ENCODE measurements at regions not wholly inside any gene's neighbourhood (a gene's known extent, or its start where the extent isn't known, plus 50 kb on each side); places are given as distances from the start of the nearest gene placed in this dataset.

DNA sequence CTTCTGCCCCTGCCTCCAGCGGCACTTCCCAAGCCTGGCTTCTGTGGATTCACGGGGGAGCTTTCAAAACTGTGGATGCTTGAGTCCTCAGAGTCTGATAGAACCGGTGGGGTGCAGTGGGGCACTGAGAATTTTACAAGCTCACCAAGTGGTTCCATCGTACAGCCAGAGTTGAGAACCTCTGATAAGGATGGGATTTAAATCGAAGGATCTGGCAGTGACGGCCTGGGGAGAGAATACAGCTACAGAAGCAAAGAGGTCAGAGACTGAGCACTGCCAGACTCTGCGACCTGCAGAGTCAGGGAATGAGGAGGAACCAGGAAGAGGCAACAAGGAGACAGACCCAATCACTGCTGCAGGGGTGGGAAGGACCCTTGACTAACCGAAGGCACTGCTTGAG, 124.6 kb upstream of the BOD1 start:
- no peaks in the 10 kb centered on the region for H3K9me3 ChIP-seq
- H3K27ac ChIP-seq = no peak overlapping the region
- H3K36me3 ChIP-seq = no peaks in the 10 kb centered on the region
- TF ChIP-seq, protein P1, sequence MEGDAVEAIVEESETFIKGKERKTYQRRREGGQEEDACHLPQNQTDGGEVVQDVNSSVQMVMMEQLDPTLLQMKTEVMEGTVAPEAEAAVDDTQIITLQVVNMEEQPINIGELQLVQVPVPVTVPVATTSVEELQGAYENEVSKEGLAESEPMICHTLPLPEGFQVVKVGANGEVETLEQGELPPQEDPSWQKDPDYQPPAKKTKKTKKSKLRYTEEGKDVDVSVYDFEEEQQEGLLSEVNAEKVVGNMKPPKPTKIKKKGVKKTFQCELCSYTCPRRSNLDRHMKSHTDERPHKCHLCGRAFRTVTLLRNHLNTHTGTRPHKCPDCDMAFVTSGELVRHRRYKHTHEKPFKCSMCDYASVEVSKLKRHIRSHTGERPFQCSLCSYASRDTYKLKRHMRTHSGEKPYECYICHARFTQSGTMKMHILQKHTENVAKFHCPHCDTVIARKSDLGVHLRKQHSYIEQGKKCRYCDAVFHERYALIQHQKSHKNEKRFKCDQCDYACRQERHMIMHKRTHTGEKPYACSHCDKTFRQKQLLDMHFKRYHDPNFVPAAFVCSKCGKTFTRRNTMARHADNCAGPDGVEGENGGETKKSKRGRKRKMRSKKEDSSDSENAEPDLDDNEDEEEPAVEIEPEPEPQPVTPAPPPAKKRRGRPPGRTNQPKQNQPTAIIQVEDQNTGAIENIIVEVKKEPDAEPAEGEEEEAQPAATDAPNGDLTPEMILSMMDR (IDR thresholded peaks at IDR 0.05) = no peak
- DNase-seq (ENCODE audit: low spot score) = no peak
- no peaks in the 10 kb centered on the region for H3K27me3 ChIP-seq
- no peak overlapping the region for H3K4me3 ChIP-seq
- no peaks in the 10 kb centered on the region for H3K4me1 ChIP-seq

DNA sequence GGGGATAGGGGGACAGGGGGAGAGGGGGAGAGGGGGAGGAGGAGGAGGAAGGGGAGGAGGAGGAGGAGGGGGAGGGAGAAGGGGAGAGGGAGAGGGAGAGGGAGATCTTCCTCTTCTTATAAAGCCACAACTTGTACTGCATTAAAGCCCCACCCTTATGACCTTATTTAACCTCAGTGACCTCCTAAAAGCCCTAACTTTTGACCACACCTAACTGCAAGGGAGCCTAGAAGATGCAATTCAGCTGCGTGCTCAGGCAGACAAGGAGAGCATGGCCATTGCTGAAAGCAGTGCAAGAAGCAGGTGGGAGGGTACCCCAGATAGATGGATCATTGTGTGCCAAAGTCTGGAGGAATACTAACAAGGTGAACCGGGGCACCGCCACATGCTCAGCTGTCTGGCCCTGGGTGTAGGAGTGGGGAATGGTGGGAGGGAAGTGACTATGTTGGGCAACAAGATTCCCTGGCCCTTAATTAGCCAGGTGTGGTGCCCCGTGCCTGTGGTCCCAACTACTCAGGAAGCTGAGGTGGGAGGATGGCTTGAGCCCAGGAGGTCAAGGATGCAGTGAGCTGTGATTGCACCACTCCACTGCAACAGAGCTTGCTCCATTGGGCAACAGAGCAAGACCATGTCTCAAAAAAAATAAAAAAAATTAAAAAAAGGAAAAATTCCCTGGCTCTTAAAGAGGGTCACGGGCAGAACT, 125.4 kb upstream of the BOD1 start:
- H3K27ac ChIP-seq = no peak overlapping the region

DNA sequence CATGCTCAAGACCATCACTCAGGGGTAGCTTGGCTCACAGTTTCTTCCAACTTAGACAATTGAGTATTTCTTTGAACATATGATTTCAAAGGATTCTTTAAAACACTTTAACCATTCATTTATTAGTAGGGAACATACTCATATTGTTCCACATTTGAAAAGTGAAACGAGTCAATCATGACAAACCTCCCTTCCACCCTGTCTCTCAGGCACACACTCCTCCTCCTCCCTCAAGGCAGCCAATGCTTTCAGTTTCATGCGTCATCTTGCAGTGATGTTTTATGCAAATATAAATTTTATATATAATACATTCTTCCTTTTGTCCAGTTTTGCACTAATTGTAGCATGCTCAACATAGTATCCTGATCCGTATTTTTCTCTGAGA, 126.0 kb upstream of the BOD1 start:
- no peaks in the 10 kb centered on the region for H3K27me3 ChIP-seq
- no peaks in the 10 kb centered on the region for H3K9me3 ChIP-seq
- no peak overlapping the region for H3K4me3 ChIP-seq
- no peaks in the 10 kb centered on the region for H3K4me1 ChIP-seq
- TF ChIP-seq, protein P1 (IDR thresholded peaks at IDR 0.05) = no peak
- H3K36me3 ChIP-seq = no peaks in the 10 kb centered on the region
- H3K27ac ChIP-seq = no peak overlapping the region
- no peak for DNase-seq (ENCODE audit: low spot score)

More for the DNA sequence above, 125.4 kb upstream of the BOD1 start:
- Histone ChIP-seq H3K4me1 (no peaks in the 10 kb centered on the region), H3K36me3 (no peaks in the 10 kb centered on the region), H3K4me3 (no peak overlapping the region), H3K27me3 (no peaks in the 10 kb centered on the region), H3K9me3 (no peaks in the 10 kb centered on the region)
- TF ChIP-seq, protein P1 (IDR thresholded peaks at IDR 0.05) = no peak
- DNase-seq (ENCODE audit: low spot score) = no peak

DNA sequence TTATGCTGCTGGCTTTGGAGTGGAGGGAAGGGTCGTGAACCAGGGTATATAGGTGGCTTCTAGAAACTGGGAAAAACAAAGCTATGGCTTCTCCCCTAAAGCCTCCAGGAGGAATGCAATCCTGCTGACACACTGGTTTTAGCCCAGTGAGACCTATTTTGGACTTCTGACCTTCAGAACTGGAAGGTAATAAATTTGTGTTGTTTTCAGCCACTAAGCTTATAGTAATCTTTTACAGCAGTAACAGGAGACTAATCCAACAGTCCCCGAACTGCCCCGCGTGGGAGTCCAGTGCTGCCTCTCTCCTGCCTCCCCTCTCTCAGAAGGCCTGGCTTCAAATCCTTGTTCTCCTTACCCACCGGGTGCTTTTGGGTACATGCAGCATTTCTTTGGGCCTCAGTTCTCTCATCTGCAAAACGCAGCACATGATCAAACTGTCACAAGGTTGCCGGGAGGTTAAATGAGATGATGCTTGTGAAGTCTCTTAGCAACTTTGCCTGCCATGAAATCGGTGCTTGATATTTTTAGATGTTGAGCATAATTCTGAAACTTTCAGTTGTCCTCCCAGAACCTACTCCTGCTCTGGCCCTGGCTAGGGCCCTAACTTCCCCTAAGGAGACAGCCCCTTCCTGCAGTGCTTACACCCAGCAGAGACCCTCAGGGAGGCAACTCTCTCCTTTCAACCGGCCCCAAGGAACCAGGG, 127.3 kb upstream of the BOD1 start:
- Histone ChIP-seq H3K36me3 (no peaks in the 10 kb centered on the region), H3K27me3 (no peaks in the 10 kb centered on the region), H3K4me1 (no peaks in the 10 kb centered on the region), H3K9me3 (no peaks in the 10 kb centered on the region), H3K27ac (no peak overlapping the region), H3K4me3 (no peak overlapping the region)
- TF ChIP-seq, protein P1 (IDR thresholded peaks at IDR 0.05) = no peak
- DNase-seq (ENCODE audit: low spot score) = no peak

DNA sequence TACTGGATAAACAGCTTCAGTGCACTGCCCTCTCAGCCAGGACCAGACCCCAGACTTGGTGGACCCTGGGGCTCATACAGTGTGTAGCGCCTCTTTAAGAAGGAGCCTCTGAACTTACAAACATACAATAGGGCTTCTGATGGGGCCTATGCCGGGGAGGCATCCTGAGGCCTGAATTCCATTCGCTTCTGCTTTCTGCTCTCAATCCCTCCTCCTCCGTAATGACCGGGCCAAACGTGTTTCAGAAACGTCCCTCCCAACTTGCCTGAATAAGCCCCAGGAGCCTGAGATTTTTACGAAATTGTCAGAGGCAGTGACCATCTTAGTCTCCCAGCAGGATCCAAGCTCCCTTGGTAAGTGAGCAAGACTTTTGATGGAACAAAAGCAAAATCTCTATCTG, 128.1 kb upstream of the BOD1 start:
- H3K27me3 ChIP-seq = no peaks in the 10 kb centered on the region
- H3K4me1 ChIP-seq = no peaks in the 10 kb centered on the region
- no peak overlapping the region for H3K27ac ChIP-seq
- no peaks in the 10 kb centered on the region for H3K9me3 ChIP-seq
- TF ChIP-seq, protein P1 (IDR thresholded peaks at IDR 0.05) = no peak
- H3K36me3 ChIP-seq = no peaks in the 10 kb centered on the region
- no peak overlapping the region for H3K4me3 ChIP-seq
- no peak for DNase-seq (ENCODE audit: low spot score)

All from right atrium auricular region (tissue), 2 donors.